Suprapubic skin (tissue), 4 donors: ENCODE measurements at regions not wholly inside any gene's neighbourhood (a gene's known extent, or its start where the extent isn't known, plus 50 kb on each side); places are given as distances from the start of the nearest gene placed in this dataset.

Experiments used
- DNase-seq, 2 donors: peaks; one replicate each; pipeline ENCODE4 v3.0.0-alpha.2; 2019; ENCODE audit warnings: low spot score in 2 of 2
- H3K27ac ChIP-seq: fragments of 200-600 bp; sonication (generic); one replicate; pipeline ENCODE4 v1.5.1; 2019
- H3K27me3 ChIP-seq: fragments of 200-600 bp; sonication (generic); one replicate; pipeline ENCODE4 v1.5.1; 2019
- H3K36me3 ChIP-seq: fragments of 200-600 bp; sonication (generic); one replicate; pipeline ENCODE4 v1.5.1; 2019
- H3K4me1 ChIP-seq: fragments of 200-600 bp; sonication (generic); one replicate; pipeline ENCODE4 v1.5.1; 2019
- H3K4me3 ChIP-seq: fragments of 200-600 bp; sonication (generic); one replicate; pipeline ENCODE4 v1.5.1; 2019; ENCODE audit warnings: mild to moderate bottlenecking
- H3K9me3 ChIP-seq: fragments of 200-600 bp; sonication (generic); one replicate; pipeline ENCODE4 v1.5.1; 2019
- EP300 ChIP-seq: sonication (generic); formaldehyde crosslinking; IDR thresholded peaks from one replicate; pipeline ENCODE4 v1.6.1; 2017; ENCODE audit warnings: antibody characterized with exemption
- POLR2A ChIP-seq, 2 donors: fragments of 450-650 bp; IDR thresholded peaks; one replicate each; pipeline ENCODE4 v1.6.1; 2017; ENCODE audit warnings: antibody characterized with exemption in 2 of 2, mild to moderate bottlenecking in 2 of 2, moderate library complexity in 2 of 2
- POLR2AphosphoS5 ChIP-seq, 3 donors: sonication (generic); formaldehyde crosslinking; IDR thresholded peaks; one replicate each; pipeline ENCODE4 v1.6.1; 2017; ENCODE audit warnings: antibody characterized with exemption in 3 of 3
- WGBS: methylation state at CpG from one replicate; pipeline ENCODE4 v1.1.5; 2018; 5-methylcytosine and 5-hydroxymethylcytosine counted together
- TF ChIP-seq, protein P1 (sequence below), 2 donors: fragments of 200-600 bp in 1 of 2; fragments of 450-650 bp in 1 of 2; sonication (generic) in 1 of 2; IDR thresholded peaks; one replicate each; pipeline ENCODE4 v1.5.1; 2016 to 2019; ENCODE audit warnings: antibody characterized with exemption in 2 of 2, mild to moderate bottlenecking in 1 of 2, moderate library complexity in 1 of 2

DNA sequence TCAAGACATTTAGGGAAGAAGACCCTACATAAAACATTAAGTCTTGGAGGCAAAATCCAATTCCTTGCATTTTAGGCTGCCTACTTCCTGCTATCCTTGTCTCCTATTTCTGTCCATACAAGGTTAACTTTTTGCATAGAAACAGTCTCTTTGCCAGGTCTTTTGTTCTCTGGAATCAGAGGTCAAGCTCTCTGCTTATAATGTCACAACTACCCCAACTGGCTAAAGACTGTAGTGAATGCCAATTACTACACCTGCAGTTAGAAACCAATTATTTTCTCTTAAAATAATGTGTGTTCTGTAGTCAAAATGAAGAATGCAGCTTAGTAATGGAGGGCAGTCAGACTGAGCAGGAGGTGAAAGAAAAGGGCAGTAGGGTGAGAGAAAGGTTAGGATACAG, 856.2 kb downstream of the TUSC7 start:
- no peak overlapping the region for H3K27ac ChIP-seq
- no peaks in the 10 kb centered on the region for H3K27me3 ChIP-seq
- no peaks in the 10 kb centered on the region for H3K36me3 ChIP-seq
- no peak for DNase-seq
- TF ChIP-seq POLR2A (IDR thresholded peaks at IDR 0.05) (no peak), POLR2AphosphoS5 (IDR thresholded peaks at IDR 0.05) (no peak), EP300 (no peak)
- TF ChIP-seq, protein P1, sequence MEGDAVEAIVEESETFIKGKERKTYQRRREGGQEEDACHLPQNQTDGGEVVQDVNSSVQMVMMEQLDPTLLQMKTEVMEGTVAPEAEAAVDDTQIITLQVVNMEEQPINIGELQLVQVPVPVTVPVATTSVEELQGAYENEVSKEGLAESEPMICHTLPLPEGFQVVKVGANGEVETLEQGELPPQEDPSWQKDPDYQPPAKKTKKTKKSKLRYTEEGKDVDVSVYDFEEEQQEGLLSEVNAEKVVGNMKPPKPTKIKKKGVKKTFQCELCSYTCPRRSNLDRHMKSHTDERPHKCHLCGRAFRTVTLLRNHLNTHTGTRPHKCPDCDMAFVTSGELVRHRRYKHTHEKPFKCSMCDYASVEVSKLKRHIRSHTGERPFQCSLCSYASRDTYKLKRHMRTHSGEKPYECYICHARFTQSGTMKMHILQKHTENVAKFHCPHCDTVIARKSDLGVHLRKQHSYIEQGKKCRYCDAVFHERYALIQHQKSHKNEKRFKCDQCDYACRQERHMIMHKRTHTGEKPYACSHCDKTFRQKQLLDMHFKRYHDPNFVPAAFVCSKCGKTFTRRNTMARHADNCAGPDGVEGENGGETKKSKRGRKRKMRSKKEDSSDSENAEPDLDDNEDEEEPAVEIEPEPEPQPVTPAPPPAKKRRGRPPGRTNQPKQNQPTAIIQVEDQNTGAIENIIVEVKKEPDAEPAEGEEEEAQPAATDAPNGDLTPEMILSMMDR (IDR thresholded peaks at IDR 0.05): no peak
- H3K9me3 ChIP-seq: no peaks in the 10 kb centered on the region
- no peaks in the 10 kb centered on the region for H3K4me1 ChIP-seq
- H3K4me3 ChIP-seq: no peak overlapping the region

DNA sequence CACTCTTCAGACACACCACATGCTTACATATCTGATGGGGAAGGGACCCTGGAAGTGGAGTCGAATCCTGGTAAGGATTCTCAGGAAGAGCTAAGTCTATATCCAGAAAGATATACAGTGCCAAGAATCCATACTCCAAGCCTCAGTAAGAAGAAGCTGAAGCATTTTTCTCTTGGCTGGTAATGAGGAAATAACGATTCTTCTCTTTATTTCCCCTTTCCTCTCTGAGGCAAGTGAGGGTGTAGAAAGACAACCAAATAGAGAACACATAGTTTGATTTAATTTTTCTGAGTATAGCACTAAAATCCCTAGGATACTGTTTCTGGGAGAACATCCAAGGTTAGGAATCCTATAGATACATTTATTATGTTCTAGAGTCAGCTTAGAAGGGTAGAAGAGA, 857.3 kb downstream of the TUSC7 start:
- no peaks in the 10 kb centered on the region for H3K36me3 ChIP-seq
- DNase-seq: no peak
- no peaks in the 10 kb centered on the region for H3K9me3 ChIP-seq
- H3K27me3 ChIP-seq: no peaks in the 10 kb centered on the region
- H3K27ac ChIP-seq: no peak overlapping the region
- H3K4me3 ChIP-seq: no peak overlapping the region
- H3K4me1 ChIP-seq: no peaks in the 10 kb centered on the region
- 72% methylated on average over 2 of the region's 2 CpGs for WGBS
- TF ChIP-seq POLR2AphosphoS5 (IDR thresholded peaks at IDR 0.05) (no peak), EP300 (no peak), POLR2A (IDR thresholded peaks at IDR 0.05) (no peak)
- TF ChIP-seq, protein P1 (IDR thresholded peaks at IDR 0.05): no peak

DNA sequence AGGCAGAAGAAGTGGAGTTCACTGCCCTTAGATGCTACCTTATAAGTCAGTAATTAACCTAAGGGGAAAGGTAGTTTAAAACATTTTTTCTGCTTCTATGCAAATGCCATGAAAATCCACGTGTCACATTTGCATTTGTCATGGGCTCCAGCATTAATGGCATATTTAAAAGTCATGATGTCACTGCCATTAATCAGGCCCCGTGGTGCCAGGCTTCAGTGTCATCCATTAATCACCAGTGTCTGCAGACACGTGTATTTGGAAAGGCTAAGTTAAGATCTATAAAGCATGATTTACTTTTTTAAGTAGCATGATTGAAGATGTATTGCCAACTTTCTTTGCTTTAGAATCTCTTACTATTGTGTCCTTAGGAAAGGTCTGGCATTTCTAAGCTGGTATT, 857.8 kb downstream of the TUSC7 start:
- Histone ChIP-seq H3K4me3 (no peak overlapping the region), H3K27ac (no peak overlapping the region), H3K36me3 (no peaks in the 10 kb centered on the region), H3K4me1 (no peaks in the 10 kb centered on the region), H3K27me3 (no peaks in the 10 kb centered on the region), H3K9me3 (no peaks in the 10 kb centered on the region)
- TF ChIP-seq, protein P1 (IDR thresholded peaks at IDR 0.05): no peak
- TF ChIP-seq POLR2AphosphoS5 (IDR thresholded peaks at IDR 0.05) (no peak), EP300 (no peak), POLR2A (IDR thresholded peaks at IDR 0.05) (no peak)
- DNase-seq: no peak
- WGBS: 25% methylated on average over 3 of the region's 3 CpGs

DNA sequence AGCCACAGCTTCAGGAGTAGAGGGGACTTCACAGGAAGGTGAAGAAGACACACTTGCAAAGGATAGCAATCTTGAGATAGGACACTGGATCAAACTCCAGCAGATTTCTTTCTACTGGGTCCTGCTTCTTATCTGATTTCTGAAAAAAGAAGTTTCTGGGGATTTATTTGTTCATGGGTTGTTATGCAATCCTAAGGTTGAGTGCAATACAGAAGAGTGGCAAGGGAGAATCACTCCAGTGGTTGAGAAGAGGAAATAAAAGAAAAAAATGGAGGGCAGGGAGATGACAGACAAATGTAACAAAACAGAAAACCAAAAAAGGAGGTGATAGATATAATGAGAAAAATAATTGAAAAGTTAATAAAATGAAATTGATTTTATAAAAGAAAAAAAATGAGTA, 858.3 kb downstream of the TUSC7 start:
- Histone ChIP-seq H3K9me3 (no peaks in the 10 kb centered on the region), H3K4me1 (no peaks in the 10 kb centered on the region), H3K4me3 (no peak overlapping the region), H3K27ac (no peak overlapping the region), H3K36me3 (no peaks in the 10 kb centered on the region), H3K27me3 (no peaks in the 10 kb centered on the region)
- DNase-seq: no peak
- TF ChIP-seq POLR2AphosphoS5 (IDR thresholded peaks at IDR 0.05): no peak
- TF ChIP-seq, protein P1 (IDR thresholded peaks at IDR 0.05): no peak
- no peak for TF ChIP-seq POLR2A (IDR thresholded peaks at IDR 0.05)
- TF ChIP-seq EP300: no peak

DNA sequence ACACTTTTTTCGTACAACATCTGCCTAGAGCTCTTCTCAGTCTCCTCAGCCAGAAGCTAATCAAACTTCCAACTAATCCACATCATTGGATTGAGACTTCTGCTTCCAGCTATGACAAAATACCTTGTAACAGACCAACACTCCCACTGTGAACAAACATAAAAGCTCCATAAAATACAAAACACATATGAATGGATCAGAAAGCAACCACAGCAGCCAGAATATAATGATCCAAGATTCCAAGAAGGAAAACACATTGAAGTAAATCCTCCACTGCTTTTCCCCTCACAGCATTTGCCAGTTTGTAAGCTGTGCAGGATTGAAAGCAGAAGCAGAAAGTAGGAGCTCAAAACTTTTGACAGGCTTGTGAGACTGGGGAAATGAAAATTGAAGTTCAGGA, 863.2 kb downstream of the TUSC7 start:
- H3K4me3 ChIP-seq: no peak overlapping the region
- no peaks in the 10 kb centered on the region for H3K9me3 ChIP-seq
- TF ChIP-seq, protein P1 (IDR thresholded peaks at IDR 0.05): no peak
- TF ChIP-seq POLR2AphosphoS5 (IDR thresholded peaks at IDR 0.05): no peak
- TF ChIP-seq POLR2A (IDR thresholded peaks at IDR 0.05): no peak
- TF ChIP-seq EP300: no peak
- 61% methylated on average over 1 of the region's 1 CpG for WGBS
- no peak for DNase-seq
- H3K27ac ChIP-seq: no peak overlapping the region
- no peaks in the 10 kb centered on the region for H3K27me3 ChIP-seq
- H3K4me1 ChIP-seq: no peaks in the 10 kb centered on the region
- H3K36me3 ChIP-seq: no peaks in the 10 kb centered on the region
